Suprapubic skin (tissue), 4 donors: ENCODE measurements at regions not wholly inside any gene's neighbourhood (a gene's known extent, or its start where the extent isn't known, plus 50 kb on each side); places are given as distances from the start of the nearest gene placed in this dataset.

Experiments
- CTCF ChIP-seq, 2 donors: fragments of 200-600 bp in 1 of 2; fragments of 450-650 bp in 1 of 2; sonication (generic) in 1 of 2; IDR thresholded peaks; one replicate each; pipeline ENCODE4 v1.5.1; 2016 to 2019; ENCODE audit warnings: antibody characterized with exemption in 2 of 2, mild to moderate bottlenecking in 1 of 2, moderate library complexity in 1 of 2
- EP300 ChIP-seq: sonication (generic); formaldehyde crosslinking; IDR thresholded peaks from one replicate; pipeline ENCODE4 v1.6.1; 2017; ENCODE audit warnings: antibody characterized with exemption
- POLR2A ChIP-seq, 2 donors: fragments of 450-650 bp; IDR thresholded peaks; one replicate each; pipeline ENCODE4 v1.6.1; 2017; ENCODE audit warnings: antibody characterized with exemption in 2 of 2, mild to moderate bottlenecking in 2 of 2, moderate library complexity in 2 of 2
- POLR2AphosphoS5 ChIP-seq, 3 donors: sonication (generic); formaldehyde crosslinking; IDR thresholded peaks; one replicate each; pipeline ENCODE4 v1.6.1; 2017; ENCODE audit warnings: antibody characterized with exemption in 3 of 3

GRCh38 chr10:84801916-84802315, 473.5 kb downstream of the CCSER2 start:
- TF ChIP-seq POLR2A (IDR thresholded peaks at IDR 0.05) (no peak), CTCF (IDR thresholded peaks at IDR 0.05) (no peak), EP300 (no peak), POLR2AphosphoS5 (IDR thresholded peaks at IDR 0.05) (no peak)
